Transverse colon (tissue), 4 donors: ENCODE measurements at regions not wholly inside any gene's neighbourhood (a gene's known extent, or its start where the extent isn't known, plus 50 kb on each side); places are given as distances from the start of the nearest gene placed in this dataset.

Experiments used
- CTCF ChIP-seq, 5 experiments: fragments of 200-600 bp in 3 of 5; fragments of 450-650 bp in 2 of 5; sonication (generic) in 3 of 5; IDR thresholded peaks; 1 replicate in 2 of 5; 2 replicates in 3 of 5; pipeline ENCODE4 v1.5.1; 2016 to 2017; ENCODE audit warnings: antibody characterized with exemption in 5 of 5, inconsistent platforms in 3 of 5, mild to moderate bottlenecking in 2 of 5, moderate library complexity in 1 of 5
- EP300 ChIP-seq: sonication (generic); formaldehyde crosslinking; IDR thresholded peaks from one replicate; pipeline ENCODE4 v1.6.1; 2017; ENCODE audit warnings: antibody characterized with exemption, low read depth
- POLR2A ChIP-seq: fragments of 450-650 bp; IDR thresholded peaks from one replicate; pipeline ENCODE4 v1.6.1; 2016; ENCODE audit warnings: antibody characterized with exemption, mild to moderate bottlenecking, moderate library complexity
- POLR2AphosphoS5 ChIP-seq, 3 donors: sonication (generic); formaldehyde crosslinking; IDR thresholded peaks; one replicate each; pipeline ENCODE4 v1.6.1; 2016; ENCODE audit warnings: antibody characterized with exemption in 3 of 3

- no peak for TF ChIP-seq CTCF (IDR thresholded peaks at IDR 0.05)
- no peak for TF ChIP-seq POLR2A
- no peak for TF ChIP-seq EP300
- TF ChIP-seq POLR2AphosphoS5 (IDR thresholded peaks at IDR 0.05) = no peak
Measured at GRCh38 chr7:138184191-138184590, 107.9 kb downstream of the AKR1D1 start.
